HL-60 (cell line): ENCODE measurements at regions not wholly inside any gene's neighbourhood (a gene's known extent, or its start where the extent isn't known, plus 50 kb on each side); places are given as distances from the start of the nearest gene placed in this dataset.

ENCODE experiments used
- DNase-seq, 2 experiments: peaks; one replicate each; pipeline ENCODE4 v3.0.0-alpha.2; 2010 to 2020; ENCODE audit warnings: low read depth in 1 of 2, low spot score in 1 of 2
- H3K27ac ChIP-seq: fragments of 250-450 bp; sonication (Bioruptor Pico); replicated peaks from 2 replicates; pipeline ENCODE4 v1.5.1; 2020; ENCODE audit warnings: mild to moderate bottlenecking, moderate library complexity
- H3K27me3 ChIP-seq: fragments of 250-450 bp; sonication (Bioruptor Pico); 2 replicates; pipeline ENCODE4 v1.5.1; 2021; ENCODE audit warnings: mild to moderate bottlenecking, moderate library complexity; ENCODE audit not compliant: insufficient read depth, poor library complexity, severe bottlenecking
- H3K4me3 ChIP-seq: replicated peaks from 2 replicates; pipeline ENCODE4 v1.5.1; 2011; ENCODE audit warnings: mild to moderate bottlenecking, control low read depth, low read length; ENCODE audit not compliant: insufficient read depth
- CTCF ChIP-seq: IDR thresholded peaks from one replicate; pipeline ENCODE4 v1.5.1; 2011; ENCODE audit warnings: low read length, control low read depth, inconsistent platforms; ENCODE audit not compliant: insufficient read depth
- GABPA ChIP-seq: IDR thresholded peaks from 2 replicates; pipeline ENCODE4 v1.6.1; 2012; ENCODE audit warnings: low read depth
- POLR2AphosphoS5 ChIP-seq: IDR thresholded peaks from 2 replicates; pipeline ENCODE4 v1.6.1; 2012; ENCODE audit warnings: low read depth
- REST ChIP-seq: IDR thresholded peaks from 2 replicates; pipeline ENCODE4 v1.6.1; 2012; ENCODE audit warnings: low read depth; ENCODE audit not compliant: insufficient replicate concordance
- SPI1 ChIP-seq: IDR thresholded peaks from 2 replicates; pipeline ENCODE4 v1.6.1; 2012; ENCODE audit warnings: low read depth, mild to moderate bottlenecking, borderline replicate concordance

GRCh38 chr4:111650146-111650545 is 495.1 kb upstream of the FAM241A start:
- no peak for TF ChIP-seq CTCF
- TF ChIP-seq SPI1 = no peak
- no peak for TF ChIP-seq REST
- no peak for TF ChIP-seq POLR2AphosphoS5
- TF ChIP-seq GABPA = no peak

GRCh38 chr4:111650674-111651086 is 494.6 kb upstream of the FAM241A start:
- DNase-seq = no peak
- no peaks in the 10 kb centered on the region for H3K27me3 ChIP-seq
- H3K27ac ChIP-seq = no peak overlapping the region
- no peak overlapping the region for H3K4me3 ChIP-seq
- TF ChIP-seq CTCF = no peak
- TF ChIP-seq POLR2AphosphoS5 = no peak
- TF ChIP-seq GABPA = no peak
- no peak for TF ChIP-seq SPI1
- TF ChIP-seq REST = no peak

More at GRCh38 chr4:111650146-111650545, 495.1 kb upstream of the FAM241A start:
- no peak for DNase-seq
- Histone ChIP-seq H3K27ac (no peak overlapping the region), H3K4me3 (no peak overlapping the region), H3K27me3 (no peaks in the 10 kb centered on the region)

- H3K27me3 ChIP-seq = no peaks in the 10 kb centered on the region
- TF ChIP-seq SPI1 (no peak), GABPA (no peak), REST (no peak), CTCF (no peak), POLR2AphosphoS5 (no peak)
- no peak for DNase-seq
- H3K27ac ChIP-seq = no peak overlapping the region
- H3K4me3 ChIP-seq = no peak overlapping the region
These were observed 493.0 kb upstream of the FAM241A start for GRCh38 chr4:111652236-111652635.
